ENCODE measurements at regions not wholly inside any gene's neighbourhood (a gene's known extent, or its start where the extent isn't known, plus 50 kb on each side); places are given as distances from the start of the nearest gene placed in this dataset.
A peak's percentile ranks its signal among the peaks of the same experiment; 100 is the strongest.

- Histone ChIP-seq H2AK5ac (ENCODE audit: insufficient read length, low read length) (no peak overlapping the region), H2BK12ac (ENCODE audit: insufficient read length, low read depth, low read length) (no peak overlapping the region), H3K4me1 (ENCODE audit: insufficient read depth, low read length) (no peaks in the 10 kb centered on the region), H3K23me2 (ENCODE audit: insufficient read length, low read depth, low read length, poor library complexity, severe bottlenecking) (no peaks in the 10 kb centered on the region), H3K9ac (ENCODE audit: extremely low read depth, insufficient read length, low read length) (no peak overlapping the region), H3K27ac (ENCODE audit: insufficient read length, low read depth, low read length) (no peak overlapping the region), H2AFZ (ENCODE audit: low read length) (no peak overlapping the region), H3T11ph (ENCODE audit: low read length) (no peak overlapping the region), H3K79me1 (ENCODE audit: insufficient read depth, low read depth, low read length, poor library complexity, severe bottlenecking) (no peaks in the 10 kb centered on the region), H4K8ac (replicated peaks; ENCODE audit: insufficient read length, low read depth, low read length) (no peak overlapping the region), H4K91ac (ENCODE audit: insufficient read length, low read depth, low read length) (no peak overlapping the region), H4K20me1 (ENCODE audit: control insufficient read depth, insufficient read depth, insufficient read length) (no peaks in the 10 kb centered on the region), H3K79me2 (ENCODE audit: insufficient read depth, low read length) (no peaks in the 10 kb centered on the region), H3K56ac (ENCODE audit: insufficient read length, low read depth, low read length) (no peak overlapping the region), H3K27me3 (ENCODE audit: insufficient read depth, low read length) (no peaks in the 10 kb centered on the region), H3K18ac (ENCODE audit: insufficient read length, low read depth, low read length) (no peak overlapping the region), H3K14ac (ENCODE audit: insufficient read depth, low read length) (no peak overlapping the region), H4K5ac (ENCODE audit: insufficient read length, low read depth, low read length) (no peak overlapping the region), H3K9me3 (ENCODE audit: control insufficient read depth, low read depth, low read length) (no peaks in the 10 kb centered on the region), H2BK15ac (ENCODE audit: low read depth, low read length) (no peak overlapping the region), H2BK5ac (ENCODE audit: insufficient read length, low read length) (no peak overlapping the region), H3K4ac (ENCODE audit: low read depth, low read length) (no peak overlapping the region), H2BK20ac (ENCODE audit: low read depth, low read length, poor library complexity, severe bottlenecking) (no peak overlapping the region), H2BK120ac (ENCODE audit: low read depth, low read length, poor library complexity, severe bottlenecking) (no peak overlapping the region), H3K23ac (ENCODE audit: insufficient read length, low read depth, low read length) (no peak overlapping the region), H3K4me2 (ENCODE audit: insufficient read depth, insufficient read length, low read length) (no peak overlapping the region)
- WGBS (ENCODE audit: extremely low coverage, insufficient read length, low lambda C conversion rate) = no CpG with 5 or more reads among the region's 3 CpGs
- Mint-ChIP-seq H3K27ac (no peak overlapping the region), H3K27me3 (ENCODE audit: low read depth) (no peaks in the 10 kb centered on the region; the same call in 1 of the 2 replicates), H3K4me1 (no peaks in the 10 kb centered on the region), H3K4me3 (no peak overlapping the region; a peak in 1 of 5 replicates), H3K36me3 (ENCODE audit: insufficient read depth in 1 of 3, low read depth in 3 of 3) (no peaks in the 10 kb centered on the region), H3K9me3 (peaks cover 2 to 8% of the 10 kb centered on the region in 2 experiments; a peak in 3 of 5 replicates)
- TF ChIP-seq, protein P1, sequence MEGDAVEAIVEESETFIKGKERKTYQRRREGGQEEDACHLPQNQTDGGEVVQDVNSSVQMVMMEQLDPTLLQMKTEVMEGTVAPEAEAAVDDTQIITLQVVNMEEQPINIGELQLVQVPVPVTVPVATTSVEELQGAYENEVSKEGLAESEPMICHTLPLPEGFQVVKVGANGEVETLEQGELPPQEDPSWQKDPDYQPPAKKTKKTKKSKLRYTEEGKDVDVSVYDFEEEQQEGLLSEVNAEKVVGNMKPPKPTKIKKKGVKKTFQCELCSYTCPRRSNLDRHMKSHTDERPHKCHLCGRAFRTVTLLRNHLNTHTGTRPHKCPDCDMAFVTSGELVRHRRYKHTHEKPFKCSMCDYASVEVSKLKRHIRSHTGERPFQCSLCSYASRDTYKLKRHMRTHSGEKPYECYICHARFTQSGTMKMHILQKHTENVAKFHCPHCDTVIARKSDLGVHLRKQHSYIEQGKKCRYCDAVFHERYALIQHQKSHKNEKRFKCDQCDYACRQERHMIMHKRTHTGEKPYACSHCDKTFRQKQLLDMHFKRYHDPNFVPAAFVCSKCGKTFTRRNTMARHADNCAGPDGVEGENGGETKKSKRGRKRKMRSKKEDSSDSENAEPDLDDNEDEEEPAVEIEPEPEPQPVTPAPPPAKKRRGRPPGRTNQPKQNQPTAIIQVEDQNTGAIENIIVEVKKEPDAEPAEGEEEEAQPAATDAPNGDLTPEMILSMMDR (conservative IDR thresholded peaks at IDR 0.05) = peak; percentile 69
- peak; percentile 55 for DNase-seq
Observed at GRCh38 chr6:54737247-54737646, 109.3 kb upstream of the FAM83B start.

Data from H9 (cell line).